OCI-M2 (cell line): ENCODE measurements at regions not wholly inside any gene's neighbourhood (a gene's known extent, or its start where the extent isn't known, plus 50 kb on each side); places are given as distances from the start of the nearest gene placed in this dataset.
"Not testable (repeated sequence)": the region's sequence is repeated elsewhere in the genome, so short reads cannot be mapped to it uniquely, and the experiment has no call there.

ENCODE experiments used
- DNase-seq: peaks from one replicate; lab custom pipeline; 2025; ENCODE audit not compliant: unreplicated experiment; lab: John Stamatoyannopoulos, UW

DNA sequence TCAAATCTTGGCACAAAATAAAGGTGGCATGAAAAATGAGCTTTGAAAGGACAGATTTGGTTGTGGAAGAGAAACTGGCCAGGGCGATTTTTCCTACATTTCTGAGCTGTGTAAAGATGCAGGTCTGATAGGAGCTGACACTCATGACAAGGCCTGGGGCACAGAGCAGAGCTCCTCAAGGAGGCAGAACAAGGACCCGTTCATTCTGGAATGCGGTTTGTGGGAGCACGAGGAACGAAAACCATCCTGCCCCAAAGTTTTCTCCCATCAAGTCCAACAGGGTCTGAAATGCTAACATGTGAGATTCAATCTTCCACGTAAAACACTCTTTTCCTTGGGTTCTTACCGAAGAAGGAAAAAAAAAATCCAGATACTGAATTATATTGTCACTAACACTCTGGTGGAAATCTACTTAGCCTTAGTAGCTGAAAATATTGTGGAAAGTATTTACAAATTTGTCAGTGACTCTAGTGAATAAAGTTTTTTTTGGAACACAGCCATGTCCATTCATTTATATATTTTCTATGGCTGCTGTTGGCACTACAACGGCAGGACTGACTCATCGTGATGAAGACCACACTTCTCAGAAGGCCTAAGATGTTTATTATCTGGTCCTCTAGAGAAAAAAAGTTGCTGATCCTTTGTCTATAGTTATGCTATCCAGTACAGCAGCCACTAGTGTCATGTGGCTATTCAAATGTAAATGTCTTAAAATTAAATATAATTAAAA lies 215.7 kb downstream of the BAMBI start:
- no peak for DNase-seq

DNA sequence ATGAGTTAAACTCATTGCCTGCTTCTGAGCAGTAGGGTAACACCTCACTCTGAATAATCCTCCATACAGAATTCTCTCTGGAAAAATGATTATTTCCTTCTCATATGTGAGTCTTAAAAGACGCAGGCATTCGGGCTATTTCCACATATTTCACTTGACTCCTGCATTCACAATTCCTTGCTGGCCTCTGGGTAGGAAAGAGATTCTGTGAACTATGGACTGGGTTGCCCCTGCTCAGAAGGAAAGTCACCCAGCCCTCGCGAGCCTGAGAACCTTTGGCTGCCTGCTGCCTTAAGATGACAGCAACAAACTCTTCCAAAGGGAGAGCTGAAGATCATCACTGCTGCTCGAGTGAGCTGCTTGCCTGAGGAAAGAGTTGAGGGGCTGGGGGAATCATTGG lies 216.8 kb downstream of the BAMBI start:
- no peak for DNase-seq

DNA sequence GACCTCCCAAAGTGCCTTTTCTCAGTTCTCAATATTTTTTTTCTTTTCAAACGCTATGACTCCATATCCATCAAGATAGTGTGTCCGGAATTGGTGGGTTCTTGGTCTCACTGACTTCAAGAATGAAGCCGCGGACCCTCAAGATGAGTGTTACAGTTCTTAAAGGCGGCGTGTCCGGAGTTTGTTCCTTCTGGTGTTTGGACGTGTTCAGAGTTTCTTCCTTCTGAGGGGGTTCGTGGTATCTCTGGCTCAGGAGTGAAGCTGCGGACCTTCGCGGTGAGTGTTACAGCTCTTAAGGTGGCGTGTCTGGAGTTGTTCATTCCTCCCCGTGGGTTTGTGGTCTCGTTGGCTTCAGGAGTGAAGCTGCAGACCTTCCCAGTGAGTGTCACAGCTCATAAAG lies 218.3 kb downstream of the BAMBI start:
- DNase-seq: not testable (repeated sequence)

DNA sequence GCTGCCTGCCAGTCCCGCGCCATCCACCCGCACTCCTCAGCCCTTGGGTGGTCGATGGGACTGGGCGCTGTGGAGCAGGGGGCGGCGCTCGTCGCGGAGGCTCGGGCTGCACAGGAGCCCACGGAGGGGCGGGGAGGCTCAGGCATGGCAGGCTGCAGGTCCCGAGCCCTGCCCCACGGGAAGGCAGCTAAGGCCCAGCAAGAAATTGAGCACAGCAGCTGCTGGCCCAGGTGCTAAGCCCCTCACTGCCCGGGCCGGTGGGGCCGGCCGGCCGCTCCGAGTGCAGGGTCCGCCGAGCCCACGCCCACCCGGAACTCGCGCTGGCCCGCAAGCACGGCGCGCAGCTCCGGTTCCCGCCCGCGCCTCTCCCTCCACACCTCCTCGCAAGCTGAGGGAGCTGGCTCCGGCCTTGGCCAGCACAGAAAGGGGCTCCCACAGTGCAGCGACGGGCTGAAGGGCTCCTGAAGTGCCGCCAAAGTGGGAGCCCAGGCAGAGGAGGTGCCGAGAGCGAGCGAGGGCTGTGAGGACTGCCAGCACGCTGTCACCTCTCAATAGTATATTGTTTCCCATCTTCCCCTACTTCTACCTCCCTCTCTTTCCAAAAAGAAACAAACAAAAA lies 219.6 kb downstream of the BAMBI start:
- DNase-seq: not testable (repeated sequence)

DNA sequence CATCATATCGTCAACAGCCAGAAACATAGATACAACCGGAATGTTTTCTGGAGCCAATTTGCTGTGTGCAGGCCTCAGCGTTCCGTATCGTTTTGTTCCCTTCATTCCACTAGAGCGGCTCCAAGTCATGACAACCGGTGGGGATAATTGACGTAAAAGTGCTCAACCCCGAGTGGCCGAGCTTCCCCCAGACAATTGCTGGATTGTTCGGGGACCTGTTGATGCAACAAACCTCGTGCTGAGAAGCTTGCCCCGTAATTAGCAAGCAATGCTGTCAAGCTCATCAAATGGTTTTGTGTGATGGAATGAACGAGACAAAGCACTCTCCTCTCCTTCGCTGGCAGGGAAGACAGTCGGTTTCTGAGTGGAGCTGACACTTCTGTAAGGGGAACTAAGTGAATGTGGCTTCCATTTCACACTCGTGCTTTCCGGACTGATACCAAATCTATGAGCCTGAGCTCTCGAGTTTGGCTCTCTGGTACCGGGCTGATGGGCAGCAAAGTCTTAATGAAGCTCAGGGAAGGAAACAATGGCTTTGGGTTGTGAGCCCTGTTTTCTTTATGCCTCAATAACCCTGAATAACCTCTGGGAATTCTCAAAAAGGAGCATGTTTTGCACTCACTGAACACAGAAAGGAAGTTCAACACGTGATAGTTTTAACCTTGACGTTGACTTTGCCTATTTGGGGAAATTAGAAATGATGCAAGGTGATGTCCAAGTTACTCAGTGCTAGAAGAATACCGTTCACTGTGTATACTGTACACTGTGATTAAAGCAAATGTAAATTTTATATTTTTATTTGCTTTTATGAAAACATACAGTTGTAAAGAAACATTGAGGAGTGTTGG lies 220.5 kb downstream of the BAMBI start:
- no peak for DNase-seq

DNA sequence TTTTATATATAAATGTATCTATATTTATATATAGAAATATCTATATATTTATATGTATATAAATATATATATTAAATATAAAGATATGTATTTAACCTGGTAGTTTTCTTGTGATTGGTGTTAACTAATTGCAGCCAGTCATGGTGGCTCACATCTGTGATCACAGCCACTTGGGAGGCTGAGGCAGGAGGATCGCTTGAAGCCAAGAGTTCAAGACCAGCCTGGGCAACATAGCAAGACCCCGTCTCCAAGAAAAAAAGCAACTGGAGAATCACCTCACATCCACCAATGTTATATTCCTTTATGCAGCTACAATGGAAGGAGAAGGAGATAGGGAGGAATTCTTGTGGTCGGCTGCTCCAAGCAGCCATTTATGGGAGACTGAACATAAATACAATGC lies 224.9 kb downstream of the BAMBI start:
- DNase-seq: no peak

DNA sequence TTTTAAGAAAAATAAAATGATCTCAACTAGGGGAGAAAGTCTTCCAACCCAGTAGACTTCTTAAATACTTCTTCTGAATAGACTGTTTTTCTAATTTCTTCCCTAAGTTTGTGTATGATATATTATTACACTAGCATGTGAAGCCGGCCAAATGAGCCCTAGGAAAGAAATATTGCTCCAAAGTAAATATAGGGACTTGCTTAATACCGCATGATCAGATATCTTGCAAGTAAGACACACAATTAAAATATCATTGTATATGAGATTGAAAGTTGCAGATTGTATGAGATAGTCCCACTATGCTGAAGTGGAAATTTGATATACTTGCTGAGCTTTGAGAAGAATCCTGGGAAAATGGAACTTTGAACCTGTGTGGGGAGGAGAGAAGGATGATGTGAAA lies 225.7 kb downstream of the BAMBI start:
- DNase-seq: no peak

DNA sequence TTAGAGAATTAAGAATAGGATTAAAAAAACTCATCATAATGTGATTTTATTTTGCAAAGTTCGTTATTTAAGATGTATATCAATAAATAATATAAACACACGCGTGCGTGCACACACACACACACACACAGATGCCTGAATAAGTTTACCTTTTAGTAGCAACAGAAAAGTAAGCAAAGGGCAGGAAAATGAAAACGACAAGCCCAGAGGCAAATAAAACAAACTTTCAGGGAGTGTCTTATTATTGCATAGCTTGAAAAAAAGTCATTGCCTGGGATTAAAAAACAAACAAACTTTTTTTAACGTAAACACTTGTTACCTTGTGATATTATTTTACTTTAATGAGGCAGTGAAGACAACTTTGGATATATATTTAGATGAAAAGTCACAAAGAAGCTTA lies 226.4 kb downstream of the BAMBI start:
- no peak for DNase-seq

DNA sequence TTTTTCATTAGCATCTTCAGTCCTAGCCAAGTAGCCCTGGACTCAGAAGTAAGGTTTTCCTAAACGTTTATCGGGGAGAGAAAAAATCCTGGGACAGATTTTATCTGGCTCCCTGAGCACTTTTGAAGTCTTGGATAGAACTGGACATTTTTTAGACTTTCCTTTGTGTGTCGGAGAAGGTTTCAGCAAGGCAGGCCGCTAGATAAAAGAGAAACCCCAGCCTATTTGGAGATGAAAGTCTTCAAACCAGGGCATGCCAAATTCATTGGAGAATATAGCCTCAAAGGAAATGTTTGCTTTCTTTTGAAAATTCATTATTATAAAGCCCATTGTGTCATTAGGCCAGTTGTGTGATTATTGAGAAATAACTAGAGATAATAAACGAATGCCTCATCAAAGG lies 228.1 kb downstream of the BAMBI start:
- DNase-seq: no peak

DNA sequence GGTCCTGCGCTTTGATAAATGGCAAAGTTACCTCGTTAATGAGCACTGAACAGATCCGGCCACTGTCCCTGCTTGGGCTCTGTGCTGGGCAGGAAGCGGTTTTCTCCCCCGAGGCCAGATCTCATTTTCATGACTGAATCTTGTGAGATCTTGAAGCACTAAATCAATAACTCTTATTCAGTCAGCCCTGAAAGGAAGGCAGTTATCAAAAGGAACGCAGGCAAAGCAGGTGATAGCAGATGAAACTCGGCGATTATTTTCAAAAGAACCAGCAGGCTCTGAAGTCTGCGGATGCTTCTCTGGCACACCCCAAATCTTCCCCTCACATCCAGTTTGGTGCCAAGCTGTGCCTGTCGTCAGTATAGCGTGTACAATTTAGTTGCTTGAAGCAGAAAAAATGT lies 228.7 kb downstream of the BAMBI start:
- no peak for DNase-seq

DNA sequence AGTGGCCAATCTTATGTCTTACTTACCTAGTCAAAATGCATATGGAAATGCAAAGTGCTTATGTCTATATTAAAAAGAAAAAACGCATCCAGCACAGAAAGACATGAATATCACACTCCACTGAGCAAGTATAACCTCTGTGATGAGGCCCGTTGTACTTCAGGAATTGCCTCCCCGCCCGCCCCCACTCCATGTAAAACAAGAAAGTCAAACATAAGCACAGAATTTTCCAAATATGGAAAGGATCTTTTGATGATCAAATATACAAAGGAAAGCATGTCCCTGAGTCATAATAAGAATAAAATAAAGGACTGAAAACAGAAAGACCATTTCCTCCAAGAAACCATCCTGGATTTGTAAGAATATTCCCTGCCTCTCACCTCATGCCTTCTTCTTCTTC lies 229.1 kb downstream of the BAMBI start:
- no peak for DNase-seq

DNA sequence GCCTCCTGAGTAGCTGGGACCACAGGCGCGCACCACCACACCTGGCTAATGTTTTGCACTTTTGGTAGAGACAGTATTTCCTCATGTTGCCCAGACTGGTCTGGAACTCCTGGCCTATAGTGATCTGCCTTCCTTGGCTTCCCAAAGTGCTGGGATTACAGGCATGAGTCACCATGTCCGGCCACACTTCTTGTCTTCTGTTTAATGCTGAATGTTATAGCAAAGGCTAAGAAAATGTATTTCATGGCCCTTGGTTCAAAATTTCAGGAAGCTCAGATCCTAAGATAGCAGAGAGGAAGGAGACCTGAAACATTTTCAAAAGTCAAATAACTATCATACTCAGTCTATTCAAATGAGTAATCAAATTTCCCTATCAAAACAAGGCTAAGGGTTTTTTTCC lies 229.6 kb downstream of the BAMBI start:
- no peak for DNase-seq

DNA sequence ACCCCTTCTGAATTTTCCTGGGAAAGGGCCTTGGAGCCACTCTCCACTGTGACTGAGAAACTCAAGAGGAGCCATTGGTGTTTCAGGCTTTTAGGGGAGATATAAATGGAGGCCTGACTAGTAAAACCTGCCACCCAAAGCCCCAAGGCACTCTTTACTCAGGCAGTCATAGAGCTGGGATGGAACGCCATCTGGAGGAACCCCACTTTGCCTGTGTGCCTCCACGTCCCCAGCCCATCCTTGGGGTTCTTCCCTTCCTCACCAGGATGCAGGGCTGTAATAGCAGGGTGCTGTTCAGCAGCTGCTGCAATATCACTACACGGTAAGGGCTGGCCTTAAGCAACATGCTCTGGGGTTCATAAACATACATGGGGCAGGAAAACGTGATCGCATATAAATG lies 232.6 kb downstream of the BAMBI start:
- DNase-seq: no peak

DNA sequence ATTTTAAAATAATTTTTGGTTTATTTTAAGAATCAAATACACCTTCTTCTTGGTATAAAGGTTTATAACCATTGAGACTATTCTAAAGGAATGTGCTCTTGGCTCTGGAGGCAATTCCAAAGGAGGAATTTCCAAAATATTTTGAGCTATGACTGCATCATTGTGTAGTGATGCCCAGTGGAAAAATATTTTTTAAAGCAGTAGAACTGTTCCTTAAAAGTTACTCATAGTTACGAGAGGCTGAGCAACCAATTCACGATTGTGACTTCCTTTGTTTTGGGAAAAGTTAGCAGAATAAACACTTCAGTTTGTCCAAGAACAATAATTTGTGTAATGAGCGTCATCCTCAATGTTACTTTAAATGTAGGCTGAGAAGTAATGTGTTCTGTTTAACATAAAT lies 233.6 kb downstream of the BAMBI start:
- DNase-seq: no peak

DNA sequence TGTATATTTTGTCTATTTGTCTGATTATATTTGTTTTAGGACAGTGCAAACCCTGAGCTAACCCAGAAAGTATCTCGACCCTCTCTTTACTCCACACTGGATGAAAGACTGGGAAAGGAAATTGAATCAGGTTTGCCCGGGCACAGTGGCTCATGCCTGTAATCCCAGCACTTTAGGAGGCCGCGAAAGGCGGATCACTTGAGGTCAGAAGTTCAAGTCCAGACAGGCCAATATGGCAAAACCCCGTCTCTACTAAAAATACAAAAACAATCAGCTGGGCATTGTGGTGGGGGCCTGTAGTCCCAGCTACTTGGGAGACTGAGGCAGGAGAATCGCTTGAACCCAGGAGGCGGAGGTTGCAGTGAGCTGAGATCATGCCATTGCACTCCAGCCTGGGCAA lies 234.2 kb downstream of the BAMBI start:
- not testable (repeated sequence) for DNase-seq

DNA sequence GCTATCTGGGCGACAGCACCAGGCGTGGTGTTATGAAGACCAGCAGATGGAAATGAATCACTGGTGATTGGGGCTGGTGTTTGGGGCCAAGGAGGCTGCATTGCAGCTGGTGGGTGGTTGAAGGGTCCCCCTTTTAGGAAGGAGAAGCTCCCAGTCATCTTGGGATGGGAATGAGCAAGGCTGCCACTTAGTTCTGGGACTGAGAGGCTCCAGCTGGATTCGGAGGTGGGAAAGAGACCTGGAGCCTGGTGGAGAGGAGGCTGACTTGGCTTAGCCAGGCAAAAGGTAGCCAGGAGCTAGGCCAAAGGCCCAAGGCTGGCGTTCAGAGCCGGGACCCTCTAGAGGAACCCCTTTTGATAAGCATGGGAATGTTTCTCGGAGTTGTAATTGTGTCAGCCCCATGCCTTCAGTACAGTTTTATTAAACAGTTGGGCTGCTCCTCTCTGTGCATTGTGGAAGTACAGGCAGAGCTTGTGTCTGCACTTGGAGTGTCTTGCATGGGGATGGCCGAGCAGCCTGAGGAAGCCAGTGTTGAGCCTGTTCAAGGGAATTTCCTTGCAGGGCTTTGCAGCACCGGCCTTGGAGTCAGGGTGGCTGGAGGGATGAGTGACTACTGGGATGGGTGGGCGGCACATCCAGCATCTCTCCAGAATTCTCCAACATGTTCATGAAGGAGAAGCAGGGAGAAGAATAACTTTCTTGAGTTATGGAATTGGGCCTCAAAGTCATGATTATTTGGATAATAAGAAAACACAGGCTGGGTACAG lies 234.9 kb downstream of the BAMBI start:
- no peak for DNase-seq

DNA sequence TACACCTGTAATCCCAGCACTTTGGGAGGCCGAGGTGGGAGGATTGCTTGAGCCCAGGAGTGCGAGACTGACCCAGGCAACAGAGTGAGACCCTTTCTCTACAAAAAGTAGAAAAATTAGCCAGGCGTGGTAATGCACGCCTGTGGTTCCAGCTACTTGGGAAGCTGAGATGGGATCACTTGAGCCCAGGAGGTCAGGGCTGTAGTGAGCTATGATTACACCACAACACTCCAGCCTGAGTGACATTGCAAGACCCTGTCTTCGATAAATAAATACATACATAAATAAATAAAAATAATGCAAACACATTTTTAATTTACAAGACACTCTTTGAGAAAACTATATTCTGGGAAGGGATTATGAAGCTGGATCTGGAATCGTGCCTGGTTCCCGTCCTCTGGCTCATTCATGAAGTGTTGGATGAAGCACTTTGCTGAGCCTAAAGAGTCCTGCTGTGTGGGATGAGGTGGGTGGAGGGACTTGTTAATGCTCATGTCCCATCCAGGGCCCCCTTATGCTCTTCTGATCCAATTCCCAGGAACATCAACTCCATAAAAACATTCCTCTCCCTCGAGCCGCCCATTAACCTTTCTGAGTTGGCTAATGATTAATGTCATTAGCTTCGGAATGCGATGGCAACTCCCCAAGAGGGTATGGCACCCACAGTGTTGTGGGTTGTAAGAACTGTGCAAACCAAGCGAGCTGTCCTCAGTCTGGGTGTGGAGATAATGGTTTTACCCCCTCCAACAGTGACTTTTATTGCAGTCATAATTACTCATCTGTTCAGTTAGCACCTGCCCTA lies 236.3 kb downstream of the BAMBI start:
- DNase-seq: no peak

DNA sequence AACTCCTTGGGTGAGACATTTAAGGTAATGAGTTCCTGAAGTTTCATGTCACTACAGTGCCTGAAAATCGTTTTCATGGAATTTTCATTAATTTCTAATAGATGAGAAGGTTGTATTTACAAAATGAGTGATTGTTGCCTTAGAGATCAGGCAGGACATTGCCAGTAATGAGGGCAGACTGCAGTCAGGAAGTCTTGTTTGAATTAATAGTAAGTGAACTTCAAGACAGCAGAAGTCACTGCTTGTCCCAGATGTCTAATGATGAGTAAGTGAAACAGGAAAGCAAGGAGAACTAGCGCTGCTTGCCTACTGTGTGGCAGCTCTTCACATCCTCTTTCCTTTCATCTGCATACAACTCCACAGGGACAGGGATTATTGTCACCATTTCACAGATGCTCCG lies 237.4 kb downstream of the BAMBI start:
- DNase-seq: no peak

DNA sequence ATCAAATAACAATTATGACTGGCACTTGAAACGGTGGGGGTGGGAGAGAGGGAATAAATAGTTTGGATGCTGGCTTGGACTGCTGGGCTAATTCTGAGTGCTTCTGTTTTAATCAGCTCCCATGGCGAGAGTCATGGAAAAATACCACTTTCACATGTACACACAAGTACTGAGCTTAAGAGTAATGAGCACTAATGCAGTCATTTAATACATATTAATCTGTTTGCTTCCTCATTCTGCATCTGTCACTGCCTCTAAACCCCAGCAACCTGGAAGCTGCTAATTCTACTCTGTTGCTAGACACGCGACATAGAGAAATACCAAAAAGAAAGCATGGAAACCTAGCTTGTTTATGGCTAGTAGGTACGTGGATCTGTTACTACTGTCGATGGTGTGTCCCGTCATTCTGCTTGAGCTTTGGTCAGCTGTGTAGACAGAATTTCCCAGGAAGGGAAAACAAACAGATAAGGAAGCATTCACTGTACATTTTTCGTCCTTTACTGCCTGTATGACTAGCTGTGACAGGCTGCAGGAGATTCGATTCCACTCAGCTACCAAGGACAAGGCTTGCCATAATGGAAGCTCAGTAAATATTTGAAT lies 238.8 kb downstream of the BAMBI start:
- DNase-seq: no peak

DNA sequence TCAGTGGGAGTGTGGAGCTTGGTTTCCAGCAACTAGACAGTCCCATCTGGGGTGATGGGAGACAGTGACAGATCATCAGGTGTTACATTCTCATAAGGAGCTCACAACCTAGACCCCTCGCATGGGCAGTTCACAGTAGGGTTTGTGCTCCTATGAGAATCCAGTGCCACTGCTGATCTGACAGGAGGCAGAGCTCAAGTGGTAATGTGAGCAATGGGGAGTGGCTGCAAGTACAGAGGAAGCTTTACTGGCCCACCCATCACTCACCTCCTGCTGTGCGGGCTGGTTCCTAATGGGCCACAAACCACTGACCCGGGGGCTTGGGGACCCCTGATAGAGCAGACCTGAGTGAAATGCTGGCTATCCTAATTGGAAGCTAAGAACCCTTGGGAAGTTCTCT lies 242.8 kb downstream of the BAMBI start:
- DNase-seq: no peak
